Activated T-helper 17 cell treated with anti-CD3 and anti-CD28 coated beads, Interleukin-2, amount 50 U/mL, for 72 hours (primary cell): ENCODE measurements at regions not wholly inside any gene's neighbourhood (a gene's known extent, or its start where the extent isn't known, plus 50 kb on each side); places are given as distances from the start of the nearest gene placed in this dataset.
A peak's percentile ranks its signal among the peaks of the same experiment; 100 is the strongest.

Experiments used
- ATAC-seq: fragments of 150-1000 bp; cut with Tn5 transposase; replicated peaks from 2 replicates; pipeline ENCODE4 v1.10.0; 2021; ENCODE audit warnings: mild to moderate bottlenecking, moderate library complexity
- H3K27ac Mint-ChIP-seq: one replicate; pipeline ENCODE4 v1.8.0; 2022; ENCODE audit warnings: mixed read lengths
- H3K27me3 Mint-ChIP-seq: one replicate; pipeline ENCODE4 v1.8.0; 2022; ENCODE audit warnings: mixed read lengths
- H3K36me3 Mint-ChIP-seq: one replicate; pipeline ENCODE4 v1.8.0; 2022; ENCODE audit warnings: low read depth, mild to moderate bottlenecking, mixed read lengths
- H3K4me1 Mint-ChIP-seq: one replicate; pipeline ENCODE4 v1.8.0; 2022; ENCODE audit warnings: mixed read lengths
- H3K4me3 Mint-ChIP-seq: one replicate; pipeline ENCODE4 v1.8.0; 2022; ENCODE audit warnings: mild to moderate bottlenecking, mixed read lengths
- H3K9me3 Mint-ChIP-seq: one replicate; pipeline ENCODE4 v1.8.0; 2022; ENCODE audit warnings: mixed read lengths

- H3K36me3 Mint-ChIP-seq: no peaks in the 10 kb centered on the region
- H3K9me3 Mint-ChIP-seq: no peaks in the 10 kb centered on the region
- H3K27me3 Mint-ChIP-seq: peaks cover 3% of the 10 kb centered on the region
- no peak overlapping the region for H3K27ac Mint-ChIP-seq
- no peak overlapping the region for H3K4me3 Mint-ChIP-seq
- no peak for ATAC-seq
- H3K4me1 Mint-ChIP-seq: no peaks in the 10 kb centered on the region
Measured at GRCh38 chr4:164373021-164373420, 380.9 kb upstream of the SMIM31 start.

- Mint-ChIP-seq H3K4me3 (no peak overlapping the region), H3K9me3 (no peaks in the 10 kb centered on the region), H3K4me1 (no peaks in the 10 kb centered on the region), H3K27ac (no peak overlapping the region), H3K36me3 (no peaks in the 10 kb centered on the region), H3K27me3 (peaks cover 21% of the 10 kb centered on the region)
- ATAC-seq: no peak
Measured at GRCh38 chr4:164377277-164377676, 376.7 kb upstream of the SMIM31 start.

- Mint-ChIP-seq H3K4me1 (no peaks in the 10 kb centered on the region), H3K36me3 (no peaks in the 10 kb centered on the region), H3K27ac (no peak overlapping the region), H3K4me3 (no peak overlapping the region), H3K27me3 (peaks cover 29% of the 10 kb centered on the region), H3K9me3 (no peaks in the 10 kb centered on the region)
- ATAC-seq: no peak
Measured at GRCh38 chr4:164378361-164378760, 375.6 kb upstream of the SMIM31 start.

GRCh38 chr4:164379694-164380093, 374.2 kb upstream of the SMIM31 start:
- H3K4me3 Mint-ChIP-seq: no peak overlapping the region
- no peaks in the 10 kb centered on the region for H3K4me1 Mint-ChIP-seq
- peaks cover 29% of the 10 kb centered on the region for H3K27me3 Mint-ChIP-seq
- no peak overlapping the region for H3K27ac Mint-ChIP-seq
- no peaks in the 10 kb centered on the region for H3K36me3 Mint-ChIP-seq
- H3K9me3 Mint-ChIP-seq: no peaks in the 10 kb centered on the region
- no peak for ATAC-seq

- Mint-ChIP-seq H3K4me3 (no peak overlapping the region), H3K4me1 (no peaks in the 10 kb centered on the region), H3K27ac (no peak overlapping the region), H3K36me3 (no peaks in the 10 kb centered on the region), H3K27me3 (peaks cover 29% of the 10 kb centered on the region), H3K9me3 (no peaks in the 10 kb centered on the region)
- no peak for ATAC-seq
Measured at GRCh38 chr4:164381859-164382258, 372.1 kb upstream of the SMIM31 start.

- ATAC-seq: no peak
- no peak overlapping the region for H3K27ac Mint-ChIP-seq
- no peaks in the 10 kb centered on the region for H3K36me3 Mint-ChIP-seq
- peaks cover 26% of the 10 kb centered on the region for H3K27me3 Mint-ChIP-seq
- no peaks in the 10 kb centered on the region for H3K4me1 Mint-ChIP-seq
- H3K4me3 Mint-ChIP-seq: no peak overlapping the region
- H3K9me3 Mint-ChIP-seq: no peaks in the 10 kb centered on the region
Measured at GRCh38 chr4:164383058-164383357, 370.9 kb upstream of the SMIM31 start.

GRCh38 chr4:164383358-164384220, 370.3 kb upstream of the SMIM31 start:
- Mint-ChIP-seq H3K4me1 (no peaks in the 10 kb centered on the region), H3K4me3 (no peak overlapping the region), H3K9me3 (no peaks in the 10 kb centered on the region), H3K27me3 (peaks cover 25% of the 10 kb centered on the region), H3K36me3 (no peaks in the 10 kb centered on the region), H3K27ac (no peak overlapping the region)
- ATAC-seq: peak; percentile 31

- Mint-ChIP-seq H3K36me3 (no peaks in the 10 kb centered on the region), H3K27ac (no peak overlapping the region), H3K4me3 (no peak overlapping the region), H3K4me1 (no peaks in the 10 kb centered on the region), H3K27me3 (peaks cover 25% of the 10 kb centered on the region), H3K9me3 (no peaks in the 10 kb centered on the region)
- no peak for ATAC-seq
Measured at GRCh38 chr4:164384416-164384815, 369.5 kb upstream of the SMIM31 start.

GRCh38 chr4:164396439-164396838, 357.5 kb upstream of the SMIM31 start:
- Mint-ChIP-seq H3K4me1 (no peaks in the 10 kb centered on the region), H3K27ac (no peak overlapping the region), H3K4me3 (no peak overlapping the region), H3K27me3 (no peaks in the 10 kb centered on the region), H3K36me3 (no peaks in the 10 kb centered on the region), H3K9me3 (no peaks in the 10 kb centered on the region)
- no peak for ATAC-seq

- Mint-ChIP-seq H3K36me3 (no peaks in the 10 kb centered on the region), H3K27ac (no peak overlapping the region), H3K9me3 (no peaks in the 10 kb centered on the region), H3K4me1 (no peaks in the 10 kb centered on the region), H3K4me3 (no peak overlapping the region), H3K27me3 (no peaks in the 10 kb centered on the region)
- no peak for ATAC-seq
Measured at GRCh38 chr4:164402554-164402953, 351.4 kb upstream of the SMIM31 start.

- Mint-ChIP-seq H3K27ac (no peak overlapping the region), H3K27me3 (no peaks in the 10 kb centered on the region), H3K9me3 (peaks cover 2% of the 10 kb centered on the region), H3K4me3 (no peak overlapping the region), H3K36me3 (no peaks in the 10 kb centered on the region), H3K4me1 (no peaks in the 10 kb centered on the region)
- no peak for ATAC-seq
Measured at GRCh38 chr4:164405774-164406173, 348.2 kb upstream of the SMIM31 start.

- no peaks in the 10 kb centered on the region for H3K4me1 Mint-ChIP-seq
- peaks cover 4% of the 10 kb centered on the region for H3K9me3 Mint-ChIP-seq
- no peaks in the 10 kb centered on the region for H3K27me3 Mint-ChIP-seq
- H3K27ac Mint-ChIP-seq: no peak overlapping the region
- no peak for ATAC-seq
- H3K4me3 Mint-ChIP-seq: no peak overlapping the region
- H3K36me3 Mint-ChIP-seq: no peaks in the 10 kb centered on the region
Measured at GRCh38 chr4:164408831-164409230, 345.1 kb upstream of the SMIM31 start.

GRCh38 chr4:164410401-164410800, 343.5 kb upstream of the SMIM31 start:
- no peaks in the 10 kb centered on the region for H3K4me1 Mint-ChIP-seq
- H3K36me3 Mint-ChIP-seq: no peaks in the 10 kb centered on the region
- peaks cover 4% of the 10 kb centered on the region for H3K9me3 Mint-ChIP-seq
- no peak overlapping the region for H3K4me3 Mint-ChIP-seq
- ATAC-seq: no peak
- no peaks in the 10 kb centered on the region for H3K27me3 Mint-ChIP-seq
- H3K27ac Mint-ChIP-seq: no peak overlapping the region

- H3K36me3 Mint-ChIP-seq: no peaks in the 10 kb centered on the region
Measured at GRCh38 chr4:164412246-164412645, 341.7 kb upstream of the SMIM31 start.

GRCh38 chr4:164413743-164414142, 340.2 kb upstream of the SMIM31 start:
- ATAC-seq: no peak
- H3K9me3 Mint-ChIP-seq: peaks cover 4% of the 10 kb centered on the region
- no peaks in the 10 kb centered on the region for H3K27me3 Mint-ChIP-seq
- H3K27ac Mint-ChIP-seq: no peak overlapping the region
- no peak overlapping the region for H3K4me3 Mint-ChIP-seq
- H3K36me3 Mint-ChIP-seq: no peaks in the 10 kb centered on the region
- H3K4me1 Mint-ChIP-seq: no peaks in the 10 kb centered on the region

More at GRCh38 chr4:164412246-164412645, 341.7 kb upstream of the SMIM31 start:
- Mint-ChIP-seq H3K27me3 (no peaks in the 10 kb centered on the region), H3K27ac (no peak overlapping the region), H3K4me1 (no peaks in the 10 kb centered on the region), H3K4me3 (no peak overlapping the region), H3K9me3 (peaks cover 4% of the 10 kb centered on the region)
- no peak for ATAC-seq

GRCh38 chr4:164423819-164424218, 330.1 kb upstream of the SMIM31 start:
- no peaks in the 10 kb centered on the region for H3K36me3 Mint-ChIP-seq
- H3K27me3 Mint-ChIP-seq: no peaks in the 10 kb centered on the region
- no peak overlapping the region for H3K27ac Mint-ChIP-seq
- H3K4me3 Mint-ChIP-seq: no peak overlapping the region
- H3K9me3 Mint-ChIP-seq: no peaks in the 10 kb centered on the region
- no peak for ATAC-seq
- no peaks in the 10 kb centered on the region for H3K4me1 Mint-ChIP-seq
